Activated effector memory CD4-positive, alpha-beta T cell treated with Interleukin-2 at 50 U/mL for 16 hours (primary cell): ENCODE measurements at regions not wholly inside any gene's neighbourhood (a gene's known extent, or its start where the extent isn't known, plus 50 kb on each side); places are given as distances from the start of the nearest gene placed in this dataset.
"Not testable (repeated sequence)": the region's sequence is repeated elsewhere in the genome, so short reads cannot be mapped to it uniquely, and the experiment has no call there.

Experiments used
- DNase-seq: peaks from one replicate; pipeline ENCODE4 v3.0.0-alpha.2; 2020

GRCh38 chr12:54799966-54800365 lies 54.4 kb upstream of the MUCL1 start:
- not testable (repeated sequence) for DNase-seq

- DNase-seq: no peak
Measured at GRCh38 chr12:54798651-54799050, 55.7 kb upstream of the MUCL1 start.

- DNase-seq: no peak
Measured at GRCh38 chr12:54796991-54797390, 57.3 kb upstream of the MUCL1 start.

- no peak for DNase-seq
Measured at GRCh38 chr12:54795644-54796043, 58.7 kb upstream of the MUCL1 start.

- no peak for DNase-seq
Measured at GRCh38 chr12:54786081-54786480, 68.2 kb upstream of the MUCL1 start.

GRCh38 chr12:54784115-54784514 lies 70.2 kb upstream of the MUCL1 start:
- no peak for DNase-seq

GRCh38 chr12:54777031-54777430 lies 77.3 kb upstream of the MUCL1 start:
- not testable (repeated sequence) for DNase-seq

- DNase-seq: no peak
Measured at GRCh38 chr12:54773593-54773992, 80.7 kb upstream of the MUCL1 start.

- no peak for DNase-seq
Measured at GRCh38 chr12:54765652-54766051, 88.7 kb upstream of the MUCL1 start.

GRCh38 chr12:54762390-54762789 lies 91.9 kb upstream of the MUCL1 start:
- DNase-seq: no peak

GRCh38 chr12:54759751-54760150 lies 94.6 kb upstream of the MUCL1 start:
- no peak for DNase-seq

- no peak for DNase-seq
Measured at GRCh38 chr12:54751493-54751892, 102.8 kb upstream of the MUCL1 start.

GRCh38 chr12:54749191-54749818 lies 101.1 kb upstream of the DCD start:
- no peak for DNase-seq

GRCh38 chr12:54744590-54744989 lies 96.4 kb upstream of the DCD start:
- DNase-seq: no peak

GRCh38 chr12:54740882-54741281 lies 92.7 kb upstream of the DCD start:
- DNase-seq: no peak

GRCh38 chr12:54736549-54736948 lies 88.4 kb upstream of the DCD start:
- DNase-seq: peak; percentile 9

- no peak for DNase-seq
Measured at GRCh38 chr12:54734196-54734950, 86.2 kb upstream of the DCD start.

GRCh38 chr12:54725233-54725843 lies 77.2 kb upstream of the DCD start:
- no peak for DNase-seq

- DNase-seq: no peak
Measured at GRCh38 chr12:54723379-54724256, 75.5 kb upstream of the DCD start.

GRCh38 chr12:54721312-54721711 lies 73.1 kb upstream of the DCD start:
- no peak for DNase-seq

- DNase-seq: no peak
Measured at GRCh38 chr12:54719691-54720090, 71.5 kb upstream of the DCD start.

- DNase-seq: no peak
Measured at GRCh38 chr12:54716261-54716660, 68.1 kb upstream of the DCD start.

GRCh38 chr12:54713876-54714275 lies 65.7 kb upstream of the DCD start:
- not testable (repeated sequence) for DNase-seq
